ENCODE measurements at regions not wholly inside any gene's neighbourhood (a gene's known extent, or its start where the extent isn't known, plus 50 kb on each side); places are given as distances from the start of the nearest gene placed in this dataset.

DNA sequence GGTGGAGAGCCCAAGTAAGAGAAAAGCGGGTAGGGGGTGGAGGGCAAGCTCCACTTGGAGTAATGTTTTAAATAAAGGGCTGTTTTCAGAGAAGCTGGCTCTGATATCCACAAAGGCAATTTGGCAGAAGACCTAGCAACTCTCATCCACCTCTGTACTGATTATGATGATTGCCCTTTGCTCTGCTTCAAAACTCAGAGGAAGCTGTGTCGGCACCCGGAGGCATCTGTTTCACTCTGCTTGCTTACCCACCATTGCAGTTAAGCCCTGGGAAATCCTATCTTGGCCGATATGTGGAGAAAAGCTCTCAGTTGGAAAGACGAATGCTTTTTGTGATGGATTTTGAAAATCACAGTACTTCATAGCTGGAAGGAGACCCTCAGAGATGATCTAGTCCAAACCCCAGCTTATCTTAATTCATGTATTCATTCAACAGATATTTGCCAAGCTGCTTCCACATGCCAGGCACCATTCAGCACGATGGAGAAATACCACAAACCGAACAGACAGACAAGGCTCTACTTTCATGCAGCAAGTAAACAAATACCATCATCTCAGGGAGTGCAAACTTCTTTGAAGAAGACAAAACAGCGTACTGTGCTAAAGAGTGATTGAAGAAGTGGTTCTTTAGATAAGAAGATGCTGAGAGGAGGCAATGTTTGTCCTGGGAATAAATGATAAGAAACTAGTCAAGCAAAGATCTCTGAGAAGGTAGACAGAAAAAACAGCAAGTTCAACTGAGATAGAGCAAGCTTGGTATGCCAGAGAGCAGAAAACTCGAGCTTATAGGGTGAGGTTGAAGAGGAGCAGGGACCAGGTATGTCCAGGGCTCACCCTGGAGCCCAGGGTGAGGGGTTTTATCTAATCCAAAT, 140.4 kb upstream of the SPDL1 start:
- intact Hi-C loops (cut with micrococcal nuclease), result no loop called here
- no peak for ATAC-seq
- CTCF ChIA-PET, result no interaction called here
- no peak overlapping the region for H3K27ac ChIP-seq (ENCODE audit: low read depth, low read length)
- no peak for TF ChIP-seq EZH2phosphoT487 (IDR thresholded peaks at IDR 0.05; ENCODE audit: borderline replicate concordance)
- TF ChIP-seq SRF (IDR thresholded peaks at IDR 0.05; ENCODE audit: low read depth), result no peak
- TF ChIP-seq SP1 (IDR thresholded peaks at IDR 0.05; ENCODE audit: low read depth), result no peak
- TF ChIP-seq ZNF274 (IDR thresholded peaks at IDR 0.05; ENCODE audit: low read depth, low read length), result no peak
- no peak for TF ChIP-seq ZFX (IDR thresholded peaks at IDR 0.05)
- TF ChIP-seq, protein P1, sequence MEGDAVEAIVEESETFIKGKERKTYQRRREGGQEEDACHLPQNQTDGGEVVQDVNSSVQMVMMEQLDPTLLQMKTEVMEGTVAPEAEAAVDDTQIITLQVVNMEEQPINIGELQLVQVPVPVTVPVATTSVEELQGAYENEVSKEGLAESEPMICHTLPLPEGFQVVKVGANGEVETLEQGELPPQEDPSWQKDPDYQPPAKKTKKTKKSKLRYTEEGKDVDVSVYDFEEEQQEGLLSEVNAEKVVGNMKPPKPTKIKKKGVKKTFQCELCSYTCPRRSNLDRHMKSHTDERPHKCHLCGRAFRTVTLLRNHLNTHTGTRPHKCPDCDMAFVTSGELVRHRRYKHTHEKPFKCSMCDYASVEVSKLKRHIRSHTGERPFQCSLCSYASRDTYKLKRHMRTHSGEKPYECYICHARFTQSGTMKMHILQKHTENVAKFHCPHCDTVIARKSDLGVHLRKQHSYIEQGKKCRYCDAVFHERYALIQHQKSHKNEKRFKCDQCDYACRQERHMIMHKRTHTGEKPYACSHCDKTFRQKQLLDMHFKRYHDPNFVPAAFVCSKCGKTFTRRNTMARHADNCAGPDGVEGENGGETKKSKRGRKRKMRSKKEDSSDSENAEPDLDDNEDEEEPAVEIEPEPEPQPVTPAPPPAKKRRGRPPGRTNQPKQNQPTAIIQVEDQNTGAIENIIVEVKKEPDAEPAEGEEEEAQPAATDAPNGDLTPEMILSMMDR (IDR thresholded peaks at IDR 0.05 in 2 of 3, conservative IDR thresholded peaks at IDR 0.05 in 1 of 3; ENCODE audit: borderline replicate concordance in 1 of 3, insufficient read depth in 1 of 3, low read depth in 2 of 3, low read length in 2 of 3), result no peak
- no peak for TF ChIP-seq POLR2AphosphoS5 (IDR thresholded peaks at IDR 0.05; ENCODE audit: low read depth, low read length)
- TF ChIP-seq, protein P2, sequence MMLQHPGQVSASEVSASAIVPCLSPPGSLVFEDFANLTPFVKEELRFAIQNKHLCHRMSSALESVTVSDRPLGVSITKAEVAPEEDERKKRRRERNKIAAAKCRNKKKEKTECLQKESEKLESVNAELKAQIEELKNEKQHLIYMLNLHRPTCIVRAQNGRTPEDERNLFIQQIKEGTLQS (IDR thresholded peaks at IDR 0.05), result no peak
- TF ChIP-seq SIN3A (IDR thresholded peaks at IDR 0.05; ENCODE audit: low read depth), result no peak
- TF ChIP-seq EZH2 (IDR thresholded peaks at IDR 0.05), result no peak
- TF ChIP-seq, protein P3, sequence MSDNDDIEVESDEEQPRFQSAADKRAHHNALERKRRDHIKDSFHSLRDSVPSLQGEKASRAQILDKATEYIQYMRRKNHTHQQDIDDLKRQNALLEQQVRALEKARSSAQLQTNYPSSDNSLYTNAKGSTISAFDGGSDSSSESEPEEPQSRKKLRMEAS (IDR thresholded peaks at IDR 0.05), result no peak
- no peak for TF ChIP-seq CEBPB (IDR thresholded peaks at IDR 0.05; ENCODE audit: low read depth)
- no peak for TF ChIP-seq YY1 (IDR thresholded peaks at IDR 0.05; ENCODE audit: extremely low read depth, insufficient replicate concordance, low read depth, low read length)
- TF ChIP-seq RAD21 (IDR thresholded peaks at IDR 0.05; ENCODE audit: low read depth), result no peak
- no peak for TF ChIP-seq EGR1 (IDR thresholded peaks at IDR 0.05; ENCODE audit: low read depth)
- no peak for TF ChIP-seq JUND (IDR thresholded peaks at IDR 0.05)
- no peak for TF ChIP-seq CBX3 (IDR thresholded peaks at IDR 0.05; ENCODE audit: low read depth)
- no peak for TF ChIP-seq TCF7L2 (IDR thresholded peaks at IDR 0.05; ENCODE audit: borderline replicate concordance, extremely low read depth, insufficient read depth, insufficient read length)
- TF ChIP-seq, protein P4, sequence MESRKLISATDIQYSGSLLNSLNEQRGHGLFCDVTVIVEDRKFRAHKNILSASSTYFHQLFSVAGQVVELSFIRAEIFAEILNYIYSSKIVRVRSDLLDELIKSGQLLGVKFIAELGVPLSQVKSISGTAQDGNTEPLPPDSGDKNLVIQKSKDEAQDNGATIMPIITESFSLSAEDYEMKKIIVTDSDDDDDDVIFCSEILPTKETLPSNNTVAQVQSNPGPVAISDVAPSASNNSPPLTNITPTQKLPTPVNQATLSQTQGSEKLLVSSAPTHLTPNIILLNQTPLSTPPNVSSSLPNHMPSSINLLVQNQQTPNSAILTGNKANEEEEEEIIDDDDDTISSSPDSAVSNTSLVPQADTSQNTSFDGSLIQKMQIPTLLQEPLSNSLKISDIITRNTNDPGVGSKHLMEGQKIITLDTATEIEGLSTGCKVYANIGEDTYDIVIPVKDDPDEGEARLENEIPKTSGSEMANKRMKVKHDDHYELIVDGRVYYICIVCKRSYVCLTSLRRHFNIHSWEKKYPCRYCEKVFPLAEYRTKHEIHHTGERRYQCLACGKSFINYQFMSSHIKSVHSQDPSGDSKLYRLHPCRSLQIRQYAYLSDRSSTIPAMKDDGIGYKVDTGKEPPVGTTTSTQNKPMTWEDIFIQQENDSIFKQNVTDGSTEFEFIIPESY (IDR thresholded peaks at IDR 0.05; ENCODE audit: extremely low read depth, insufficient replicate concordance, low read length), result no peak
- H3K27me3 ChIP-seq (ENCODE audit: insufficient read depth, low read length), result peaks cover 18% of the 10 kb centered on the region
- no peak overlapping the region for H3K9ac ChIP-seq (ENCODE audit: low read length)
- POLR2A ChIA-PET, result no interaction called here
- no peaks in the 10 kb centered on the region for H3K9me3 ChIP-seq (ENCODE audit: control insufficient read depth in 1 of 2, insufficient read depth in 1 of 2, low read depth in 1 of 2, low read length in 2 of 2)
- no peak overlapping the region for H3K4me2 ChIP-seq (ENCODE audit: low read length)
- BruUV-seq (replicated peaks), result no TSS peak
- H3K36me3 ChIP-seq (ENCODE audit: control insufficient read depth in 1 of 2, insufficient read depth in 2 of 2, low read length in 2 of 2), result no peaks in the 10 kb centered on the region
- H4K20me1 ChIP-seq (ENCODE audit: insufficient read depth), result no peaks in the 10 kb centered on the region
- H3K4me1 ChIP-seq (ENCODE audit: control insufficient read depth in 1 of 2, insufficient read depth in 2 of 2, low read length in 2 of 2), result no peaks in the 10 kb centered on the region
- H2AFZ ChIP-seq (ENCODE audit: low read depth, low read length, poor library complexity, severe bottlenecking), result no peak overlapping the region
- DNase-seq (ENCODE audit: low read depth, low spot score), result no peak
- H3K4me3 ChIP-seq (replicated peaks in 1 of 2; ENCODE audit: low read depth in 1 of 2, low read length in 2 of 2), result no peak overlapping the region
- no peaks in the 10 kb centered on the region for H3K9me2 ChIP-seq (ENCODE audit: insufficient read depth)
- H3K79me2 ChIP-seq (ENCODE audit: insufficient read depth, low read length), result no peaks in the 10 kb centered on the region
- RAD21 ChIA-PET (ENCODE audit: low non-redundant PET in 1 of 2, low total read pairs in 2 of 2, uncharacterized antibody in 2 of 2, unreplicated experiment in 2 of 2), result no interaction called here

All from HCT116 (cell line).